ENCODE measurements at regions not wholly inside any gene's neighbourhood (a gene's known extent, or its start where the extent isn't known, plus 50 kb on each side); places are given as distances from the start of the nearest gene placed in this dataset.

GRCh38 chr5:148926207-148926606 lies 99.8 kb downstream of the ADRB2 start:
- no peak for TF ChIP-seq EP300 (IDR thresholded peaks at IDR 0.05)
- TF ChIP-seq CTCF (IDR thresholded peaks at IDR 0.05), result no peak
- no peak for TF ChIP-seq POLR2AphosphoS5 (IDR thresholded peaks at IDR 0.05)
- TF ChIP-seq POLR2A (IDR thresholded peaks at IDR 0.05), result no peak
